ENCODE measurements at regions not wholly inside any gene's neighbourhood (a gene's known extent, or its start where the extent isn't known, plus 50 kb on each side); places are given as distances from the start of the nearest gene placed in this dataset.

DNA sequence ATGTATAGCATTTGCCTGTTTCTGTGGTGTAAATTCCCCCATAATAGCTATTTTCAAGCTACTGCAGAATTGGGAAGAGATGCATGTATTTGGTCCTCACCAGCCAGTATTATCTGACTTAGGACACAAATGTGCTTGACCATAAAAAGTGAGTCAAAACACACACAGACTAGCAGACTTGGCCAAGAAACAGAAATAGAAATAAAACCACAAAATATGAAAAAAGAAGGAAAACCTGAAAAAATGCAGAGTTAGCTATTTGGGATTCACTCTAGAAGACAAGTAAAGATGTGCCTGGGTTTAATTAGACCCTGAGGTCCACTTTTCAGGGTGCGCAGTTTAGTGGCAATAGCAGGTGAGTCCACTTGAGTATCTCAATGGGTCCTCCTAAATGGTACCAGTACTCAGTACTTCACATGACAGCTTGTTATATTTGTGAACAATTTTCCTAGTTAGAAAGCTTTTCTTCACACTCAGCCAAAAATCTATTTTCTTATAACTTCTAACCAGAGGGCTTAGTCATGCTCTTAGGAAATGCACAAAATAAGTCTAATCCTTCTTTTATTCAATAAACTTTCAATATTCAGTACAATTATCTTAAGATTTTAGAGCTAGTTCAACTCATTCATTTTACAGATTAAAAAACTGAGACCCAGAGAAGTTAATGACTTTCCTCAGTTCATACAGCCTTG lies 108.7 kb upstream of the JADE1 start:
- H3K27me3 ChIP-seq (ENCODE audit: control insufficient read depth, insufficient read depth, low read length), result no peaks in the 10 kb centered on the region
- BruUV-seq (replicated peaks), result no TSS peak
- POLR2A ChIA-PET, result no interaction called here
- no peaks in the 10 kb centered on the region for H3K9me3 ChIP-seq (ENCODE audit: control insufficient read depth, insufficient read depth, low read depth, low read length)
- no peak overlapping the region for H3K27ac ChIP-seq (ENCODE audit: low read length)
- no peak overlapping the region for H3K4me3 ChIP-seq (ENCODE audit: low read depth in 2 of 2, low read length in 2 of 2)
- H3K36me3 ChIP-seq (ENCODE audit: control insufficient read depth, insufficient read depth, low read length), result no peaks in the 10 kb centered on the region
- DNase-seq (ENCODE audit: low read depth, low spot score) (no peak), ATAC-seq (no peak)
- intact Hi-C loops (cut with micrococcal nuclease; ENCODE audit: unreplicated experiment), result no loop called here
- CTCF ChIA-PET, result no interaction called here
- H3K4me1 ChIP-seq (ENCODE audit: control insufficient read depth, insufficient read depth, low read length), result no peaks in the 10 kb centered on the region
- no peak for TF ChIP-seq POLR2AphosphoS5 (IDR thresholded peaks at IDR 0.05; ENCODE audit: low read depth, low read length)
- TF ChIP-seq, protein P1, sequence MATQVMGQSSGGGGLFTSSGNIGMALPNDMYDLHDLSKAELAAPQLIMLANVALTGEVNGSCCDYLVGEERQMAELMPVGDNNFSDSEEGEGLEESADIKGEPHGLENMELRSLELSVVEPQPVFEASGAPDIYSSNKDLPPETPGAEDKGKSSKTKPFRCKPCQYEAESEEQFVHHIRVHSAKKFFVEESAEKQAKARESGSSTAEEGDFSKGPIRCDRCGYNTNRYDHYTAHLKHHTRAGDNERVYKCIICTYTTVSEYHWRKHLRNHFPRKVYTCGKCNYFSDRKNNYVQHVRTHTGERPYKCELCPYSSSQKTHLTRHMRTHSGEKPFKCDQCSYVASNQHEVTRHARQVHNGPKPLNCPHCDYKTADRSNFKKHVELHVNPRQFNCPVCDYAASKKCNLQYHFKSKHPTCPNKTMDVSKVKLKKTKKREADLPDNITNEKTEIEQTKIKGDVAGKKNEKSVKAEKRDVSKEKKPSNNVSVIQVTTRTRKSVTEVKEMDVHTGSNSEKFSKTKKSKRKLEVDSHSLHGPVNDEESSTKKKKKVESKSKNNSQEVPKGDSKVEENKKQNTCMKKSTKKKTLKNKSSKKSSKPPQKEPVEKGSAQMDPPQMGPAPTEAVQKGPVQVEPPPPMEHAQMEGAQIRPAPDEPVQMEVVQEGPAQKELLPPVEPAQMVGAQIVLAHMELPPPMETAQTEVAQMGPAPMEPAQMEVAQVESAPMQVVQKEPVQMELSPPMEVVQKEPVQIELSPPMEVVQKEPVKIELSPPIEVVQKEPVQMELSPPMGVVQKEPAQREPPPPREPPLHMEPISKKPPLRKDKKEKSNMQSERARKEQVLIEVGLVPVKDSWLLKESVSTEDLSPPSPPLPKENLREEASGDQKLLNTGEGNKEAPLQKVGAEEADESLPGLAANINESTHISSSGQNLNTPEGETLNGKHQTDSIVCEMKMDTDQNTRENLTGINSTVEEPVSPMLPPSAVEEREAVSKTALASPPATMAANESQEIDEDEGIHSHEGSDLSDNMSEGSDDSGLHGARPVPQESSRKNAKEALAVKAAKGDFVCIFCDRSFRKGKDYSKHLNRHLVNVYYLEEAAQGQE (IDR thresholded peaks at IDR 0.05; ENCODE audit: insufficient read depth in 1 of 2, low read depth in 2 of 2, low read length in 1 of 2), result no peak
- no peak for TF ChIP-seq TCF7L2 (IDR thresholded peaks at IDR 0.05; ENCODE audit: low read depth, low read length)
- TF ChIP-seq, protein P2, sequence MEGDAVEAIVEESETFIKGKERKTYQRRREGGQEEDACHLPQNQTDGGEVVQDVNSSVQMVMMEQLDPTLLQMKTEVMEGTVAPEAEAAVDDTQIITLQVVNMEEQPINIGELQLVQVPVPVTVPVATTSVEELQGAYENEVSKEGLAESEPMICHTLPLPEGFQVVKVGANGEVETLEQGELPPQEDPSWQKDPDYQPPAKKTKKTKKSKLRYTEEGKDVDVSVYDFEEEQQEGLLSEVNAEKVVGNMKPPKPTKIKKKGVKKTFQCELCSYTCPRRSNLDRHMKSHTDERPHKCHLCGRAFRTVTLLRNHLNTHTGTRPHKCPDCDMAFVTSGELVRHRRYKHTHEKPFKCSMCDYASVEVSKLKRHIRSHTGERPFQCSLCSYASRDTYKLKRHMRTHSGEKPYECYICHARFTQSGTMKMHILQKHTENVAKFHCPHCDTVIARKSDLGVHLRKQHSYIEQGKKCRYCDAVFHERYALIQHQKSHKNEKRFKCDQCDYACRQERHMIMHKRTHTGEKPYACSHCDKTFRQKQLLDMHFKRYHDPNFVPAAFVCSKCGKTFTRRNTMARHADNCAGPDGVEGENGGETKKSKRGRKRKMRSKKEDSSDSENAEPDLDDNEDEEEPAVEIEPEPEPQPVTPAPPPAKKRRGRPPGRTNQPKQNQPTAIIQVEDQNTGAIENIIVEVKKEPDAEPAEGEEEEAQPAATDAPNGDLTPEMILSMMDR (IDR thresholded peaks at IDR 0.05), result no peak
- TF ChIP-seq SIN3A (IDR thresholded peaks at IDR 0.05; ENCODE audit: borderline replicate concordance, insufficient read depth, low read depth, low read length), result no peak
- in situ Hi-C loops (cut with HindIII; ENCODE audit: low pct_unique_long_range_greater_than_20kb, low sequenced_read_pairs), result no loop called here

DNA sequence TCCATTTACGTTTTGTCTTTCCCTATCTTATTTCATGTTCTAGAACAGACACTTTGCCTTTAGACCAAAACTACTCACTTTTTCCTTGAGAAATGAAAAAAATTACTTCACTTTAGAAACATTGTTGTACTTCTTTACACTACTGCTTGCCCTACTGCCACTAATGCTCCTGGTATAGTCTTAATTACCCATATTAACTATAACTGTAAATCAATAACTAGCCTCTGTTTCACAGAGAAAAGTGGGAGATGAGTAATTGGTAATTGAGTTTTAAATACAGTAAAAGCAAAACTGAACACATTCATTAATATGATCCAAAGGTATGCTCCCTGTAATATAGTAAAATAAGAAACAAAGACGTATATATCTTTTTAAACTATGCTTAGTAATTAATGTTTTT lies 111.1 kb upstream of the JADE1 start:
- no peaks in the 10 kb centered on the region for H3K36me3 ChIP-seq (ENCODE audit: control insufficient read depth, insufficient read depth, low read length)
- no peak for DNase-seq (ENCODE audit: low read depth, low spot score)
- POLR2A ChIA-PET, result no interaction called here
- H3K27me3 ChIP-seq (ENCODE audit: control insufficient read depth, insufficient read depth, low read length), result no peaks in the 10 kb centered on the region
- H3K4me1 ChIP-seq (ENCODE audit: control insufficient read depth, insufficient read depth, low read length), result no peaks in the 10 kb centered on the region
- H3K9me3 ChIP-seq (ENCODE audit: control insufficient read depth, insufficient read depth, low read depth, low read length), result no peaks in the 10 kb centered on the region
- CTCF ChIA-PET, result no interaction called here
- ATAC-seq, result no peak
- in situ Hi-C loops (cut with HindIII; ENCODE audit: low pct_unique_long_range_greater_than_20kb, low sequenced_read_pairs) (no loop called here), intact Hi-C loops (cut with micrococcal nuclease; ENCODE audit: unreplicated experiment) (no loop called here)
- H3K4me3 ChIP-seq (ENCODE audit: low read depth in 2 of 2, low read length in 2 of 2), result no peak overlapping the region
- TF ChIP-seq, protein P1 (IDR thresholded peaks at IDR 0.05; ENCODE audit: insufficient read depth in 1 of 2, low read depth in 2 of 2, low read length in 1 of 2), result no peak
- TF ChIP-seq, protein P2 (IDR thresholded peaks at IDR 0.05), result no peak
- TF ChIP-seq POLR2AphosphoS5 (IDR thresholded peaks at IDR 0.05; ENCODE audit: low read depth, low read length) (no peak), TCF7L2 (IDR thresholded peaks at IDR 0.05; ENCODE audit: low read depth, low read length) (no peak), SIN3A (IDR thresholded peaks at IDR 0.05; ENCODE audit: borderline replicate concordance, insufficient read depth, low read depth, low read length) (no peak)
- no peak overlapping the region for H3K27ac ChIP-seq (ENCODE audit: low read length)
- no TSS peak for BruUV-seq (replicated peaks)
